H9 (cell line): ENCODE measurements at regions not wholly inside any gene's neighbourhood (a gene's known extent, or its start where the extent isn't known, plus 50 kb on each side); places are given as distances from the start of the nearest gene placed in this dataset.

Experiments used
- DNase-seq: peaks from one replicate; pipeline ENCODE4 v3.0.0-alpha.2; 2017
- H2AFZ ChIP-seq: one replicate; pipeline ENCODE4 v1.6.1; 2013; ENCODE audit warnings: mild to moderate bottlenecking, low read length, control low read depth, moderate library complexity
- H2AK5ac ChIP-seq: 2 replicates; pipeline ENCODE4 v1.6.1; 2013; ENCODE audit warnings: low read length, control low read depth, mixed read lengths; ENCODE audit not compliant: insufficient read length
- H2BK120ac ChIP-seq: one replicate; pipeline ENCODE4 v1.6.1; 2013; ENCODE audit warnings: low read depth, mild to moderate bottlenecking, low read length, control low read depth, inconsistent platforms; ENCODE audit not compliant: poor library complexity, severe bottlenecking
- H2BK12ac ChIP-seq: 2 replicates; pipeline ENCODE4 v1.6.1; 2013; ENCODE audit warnings: low read length, control low read depth, mixed read lengths, low read depth; ENCODE audit not compliant: insufficient read length
- H2BK15ac ChIP-seq: 2 replicates; pipeline ENCODE4 v1.6.1; 2013; ENCODE audit warnings: low read depth, low read length, control low read depth
- H2BK20ac ChIP-seq: one replicate; pipeline ENCODE4 v1.6.1; 2013; ENCODE audit warnings: low read depth, mild to moderate bottlenecking, low read length, control low read depth, inconsistent platforms; ENCODE audit not compliant: poor library complexity, severe bottlenecking
- H2BK5ac ChIP-seq: 2 replicates; pipeline ENCODE4 v1.6.1; 2013; ENCODE audit warnings: low read length, control low read depth, mixed read lengths; ENCODE audit not compliant: insufficient read length
- H3K14ac ChIP-seq: 2 replicates; pipeline ENCODE4 v1.6.1; 2013; ENCODE audit warnings: low read length, control low read depth; ENCODE audit not compliant: insufficient read depth
- H3K18ac ChIP-seq: 2 replicates; pipeline ENCODE4 v1.6.1; 2013; ENCODE audit warnings: low read depth, mild to moderate bottlenecking, mixed read lengths, low read length, control low read depth; ENCODE audit not compliant: insufficient read length
- H3K23ac ChIP-seq: 2 replicates; pipeline ENCODE4 v1.6.1; 2013; ENCODE audit warnings: low read length, control low read depth, mixed read lengths, low read depth; ENCODE audit not compliant: insufficient read length
- H3K23me2 ChIP-seq: 2 replicates; pipeline ENCODE4 v1.6.1; 2013; ENCODE audit warnings: low read depth, mild to moderate bottlenecking, mixed read lengths, low read length, control low read depth; ENCODE audit not compliant: insufficient read length, poor library complexity, severe bottlenecking
- H3K27ac ChIP-seq: 2 replicates; pipeline ENCODE4 v1.5.1; 2013; ENCODE audit warnings: low read length, control low read depth, mixed read lengths, low read depth; ENCODE audit not compliant: insufficient read length
- H3K27me3 ChIP-seq: 2 replicates; pipeline ENCODE4 v1.6.1; 2013; ENCODE audit warnings: low read length, control low read depth, inconsistent platforms; ENCODE audit not compliant: insufficient read depth
- H3K4ac ChIP-seq: 2 replicates; pipeline ENCODE4 v1.6.1; 2013; ENCODE audit warnings: low read depth, mild to moderate bottlenecking, control low read depth, inconsistent platforms, low read length, moderate library complexity
- H3K4me1 ChIP-seq: 2 replicates; pipeline ENCODE4 v1.6.1; 2013; ENCODE audit warnings: low read length, control low read depth, inconsistent platforms; ENCODE audit not compliant: insufficient read depth
- H3K4me2 ChIP-seq: 2 replicates; pipeline ENCODE4 v1.6.1; 2013; ENCODE audit warnings: low read length, control low read depth, mixed read lengths; ENCODE audit not compliant: insufficient read length, insufficient read depth
- H3K56ac ChIP-seq: 2 replicates; pipeline ENCODE4 v1.6.1; 2013; ENCODE audit warnings: low read depth, mild to moderate bottlenecking, mixed read lengths, low read length, control low read depth; ENCODE audit not compliant: insufficient read length
- H3K79me1 ChIP-seq: 2 replicates; pipeline ENCODE4 v1.6.1; 2013; ENCODE audit warnings: low read depth, mild to moderate bottlenecking, moderate library complexity, low read length, control low read depth, inconsistent platforms; ENCODE audit not compliant: insufficient read depth, poor library complexity, severe bottlenecking
- H3K79me2 ChIP-seq: 2 replicates; pipeline ENCODE4 v1.6.1; 2013; ENCODE audit warnings: low read length, control low read depth, inconsistent platforms; ENCODE audit not compliant: insufficient read depth
- H3K9ac ChIP-seq: 2 replicates; pipeline ENCODE4 v1.6.1; 2013; ENCODE audit warnings: low read length, control low read depth, mixed read lengths; ENCODE audit not compliant: insufficient read length; ENCODE audit errors: extremely low read depth
- H3K9me3 ChIP-seq: one replicate; pipeline ENCODE4 v1.6.1; 2013; ENCODE audit warnings: low read depth, low read length, inconsistent platforms; ENCODE audit not compliant: control insufficient read depth
- H3T11ph ChIP-seq: one replicate; pipeline ENCODE4 v1.6.1; 2013; ENCODE audit warnings: mild to moderate bottlenecking, low read length, control low read depth, inconsistent platforms
- H4K20me1 ChIP-seq: one replicate; pipeline ENCODE4 v1.6.1; 2013; ENCODE audit not compliant: control insufficient read depth, insufficient read length, insufficient read depth
- H4K5ac ChIP-seq: 2 replicates; pipeline ENCODE4 v1.6.1; 2013; ENCODE audit warnings: low read depth, mild to moderate bottlenecking, mixed read lengths, low read length, control low read depth; ENCODE audit not compliant: insufficient read length
- H4K8ac ChIP-seq: replicated peaks from 2 replicates; pipeline ENCODE4 v1.6.1; 2013; ENCODE audit warnings: low read length, control low read depth, mixed read lengths, low read depth; ENCODE audit not compliant: insufficient read length
- H4K91ac ChIP-seq: 2 replicates; pipeline ENCODE4 v1.6.1; 2013; ENCODE audit warnings: low read depth, mild to moderate bottlenecking, moderate library complexity, mixed read lengths, low read length, control low read depth; ENCODE audit not compliant: insufficient read length
- H3K27ac Mint-ChIP-seq, 3 experiments: 2 replicates in 2 of 3; 3 replicates in 1 of 3; pipeline ENCODE4 v1.8.0; 2020 to 2021; ENCODE audit warnings: mixed read lengths in 3 of 3, mild to moderate bottlenecking in 1 of 3, moderate library complexity in 1 of 3
- H3K27me3 Mint-ChIP-seq: 2 replicates; pipeline ENCODE4 v1.8.0; 2021; ENCODE audit warnings: low read depth, mild to moderate bottlenecking, moderate library complexity, mixed read lengths
- H3K36me3 Mint-ChIP-seq, 3 experiments: 2 replicates in 2 of 3; 3 replicates in 1 of 3; pipeline ENCODE4 v1.8.0; 2020 to 2021; ENCODE audit warnings: low read depth in 3 of 3, mixed read lengths in 3 of 3; ENCODE audit not compliant: insufficient read depth in 1 of 3
- H3K4me1 Mint-ChIP-seq, 2 experiments: 2 replicates each; pipeline ENCODE4 v1.8.0; 2020; ENCODE audit warnings: mixed read lengths in 2 of 2
- H3K4me3 Mint-ChIP-seq, 2 experiments: 2 replicates in 1 of 2; 3 replicates in 1 of 2; pipeline ENCODE4 v1.8.0; 2020 to 2021; ENCODE audit warnings: mild to moderate bottlenecking in 2 of 2, mixed read lengths in 2 of 2, moderate library complexity in 1 of 2
- H3K9me3 Mint-ChIP-seq, 2 experiments: 2 replicates in 1 of 2; 3 replicates in 1 of 2; pipeline ENCODE4 v1.8.0; 2020; ENCODE audit warnings: mild to moderate bottlenecking in 2 of 2, mixed read lengths in 2 of 2, moderate library complexity in 1 of 2
- WGBS: extraction: QIAGEN DNeasy Blood & Tissue Kit; methylation state at CpG from one replicate; pipeline ENCODE4 v1.1.7; 2013; ENCODE audit warnings: missing lambda C conversion rate, low lambda C conversion rate, mixed read lengths; ENCODE audit not compliant: insufficient read length; ENCODE audit errors: extremely low coverage; 5-methylcytosine and 5-hydroxymethylcytosine counted together
- TF ChIP-seq, protein P1 (sequence below): fragments of 200-600 bp; sonication (generic); conservative IDR thresholded peaks from 3 replicates; pipeline ENCODE4 v1.8.0; 2021; ENCODE audit warnings: antibody characterized with exemption, mild to moderate bottlenecking

DNA sequence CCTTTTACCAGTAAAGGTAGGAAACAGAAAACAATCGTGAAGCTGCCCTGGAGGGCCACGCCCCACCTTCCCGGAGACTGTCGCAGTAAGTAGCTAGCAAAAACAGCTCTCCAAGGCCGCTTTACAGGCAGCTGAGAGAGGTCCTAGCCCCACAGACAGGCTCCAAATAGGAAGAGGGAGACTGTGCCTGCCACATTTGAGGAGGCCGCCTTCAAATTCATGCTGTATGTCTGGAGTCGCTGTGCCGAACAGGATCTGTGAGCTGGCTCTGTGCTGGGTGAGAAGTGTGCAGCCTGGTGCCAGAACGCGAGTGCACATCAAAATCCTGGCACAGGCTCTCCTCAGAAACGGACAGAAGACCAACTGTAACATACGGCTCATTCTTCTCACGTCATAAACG, 582.2 kb downstream of the CETN3 start:
- Histone ChIP-seq H3K79me1 (no peaks in the 10 kb centered on the region), H2BK12ac (no peak overlapping the region), H3K4me1 (no peaks in the 10 kb centered on the region), H3K14ac (peak overlapping the region; percentile 49; the same call in 1 of the 2 replicates), H4K20me1 (no peaks in the 10 kb centered on the region), H3K4me2 (no peak overlapping the region), H3K18ac (no peak overlapping the region), H3K23me2 (no peaks in the 10 kb centered on the region), H3K27ac (no peak overlapping the region), H3K9me3 (no peaks in the 10 kb centered on the region), H3T11ph (no peak overlapping the region), H2AFZ (no peak overlapping the region), H2BK15ac (no peak overlapping the region), H2BK5ac (no peak overlapping the region), H3K27me3 (no peaks in the 10 kb centered on the region), H4K91ac (no peak overlapping the region), H2AK5ac (no peak overlapping the region), H3K79me2 (no peaks in the 10 kb centered on the region), H2BK120ac (no peak overlapping the region), H3K4ac (no peak overlapping the region), H4K5ac (no peak overlapping the region), H4K8ac (no peak overlapping the region), H3K23ac (no peak overlapping the region), H2BK20ac (no peak overlapping the region), H3K56ac (no peak overlapping the region), H3K9ac (no peak overlapping the region)
- TF ChIP-seq, protein P1, sequence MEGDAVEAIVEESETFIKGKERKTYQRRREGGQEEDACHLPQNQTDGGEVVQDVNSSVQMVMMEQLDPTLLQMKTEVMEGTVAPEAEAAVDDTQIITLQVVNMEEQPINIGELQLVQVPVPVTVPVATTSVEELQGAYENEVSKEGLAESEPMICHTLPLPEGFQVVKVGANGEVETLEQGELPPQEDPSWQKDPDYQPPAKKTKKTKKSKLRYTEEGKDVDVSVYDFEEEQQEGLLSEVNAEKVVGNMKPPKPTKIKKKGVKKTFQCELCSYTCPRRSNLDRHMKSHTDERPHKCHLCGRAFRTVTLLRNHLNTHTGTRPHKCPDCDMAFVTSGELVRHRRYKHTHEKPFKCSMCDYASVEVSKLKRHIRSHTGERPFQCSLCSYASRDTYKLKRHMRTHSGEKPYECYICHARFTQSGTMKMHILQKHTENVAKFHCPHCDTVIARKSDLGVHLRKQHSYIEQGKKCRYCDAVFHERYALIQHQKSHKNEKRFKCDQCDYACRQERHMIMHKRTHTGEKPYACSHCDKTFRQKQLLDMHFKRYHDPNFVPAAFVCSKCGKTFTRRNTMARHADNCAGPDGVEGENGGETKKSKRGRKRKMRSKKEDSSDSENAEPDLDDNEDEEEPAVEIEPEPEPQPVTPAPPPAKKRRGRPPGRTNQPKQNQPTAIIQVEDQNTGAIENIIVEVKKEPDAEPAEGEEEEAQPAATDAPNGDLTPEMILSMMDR: no peak
- H3K9me3 Mint-ChIP-seq: no peaks in the 10 kb centered on the region; a peak in 2 of 5 replicates
- DNase-seq: no peak
- WGBS: no CpG with 5 or more reads among the region's 14 CpGs
- H3K27me3 Mint-ChIP-seq: no peaks in the 10 kb centered on the region
- H3K4me3 Mint-ChIP-seq: no peak overlapping the region
- H3K36me3 Mint-ChIP-seq: peaks cover 0 to 3% (median 3%) of the 10 kb centered on the region in 3 experiments; a peak in 4 of 7 replicates
- H3K27ac Mint-ChIP-seq: 0 out of 7 replicates have a peak overlapping the region, but pooled peaks of 1 of the 3 experiments have one; percentile 59
- H3K4me1 Mint-ChIP-seq: peaks cover 7 to 8% of the 10 kb centered on the region in 2 experiments
